ENCODE measurements at regions not wholly inside any gene's neighbourhood (a gene's known extent, or its start where the extent isn't known, plus 50 kb on each side); places are given as distances from the start of the nearest gene placed in this dataset.

DNA sequence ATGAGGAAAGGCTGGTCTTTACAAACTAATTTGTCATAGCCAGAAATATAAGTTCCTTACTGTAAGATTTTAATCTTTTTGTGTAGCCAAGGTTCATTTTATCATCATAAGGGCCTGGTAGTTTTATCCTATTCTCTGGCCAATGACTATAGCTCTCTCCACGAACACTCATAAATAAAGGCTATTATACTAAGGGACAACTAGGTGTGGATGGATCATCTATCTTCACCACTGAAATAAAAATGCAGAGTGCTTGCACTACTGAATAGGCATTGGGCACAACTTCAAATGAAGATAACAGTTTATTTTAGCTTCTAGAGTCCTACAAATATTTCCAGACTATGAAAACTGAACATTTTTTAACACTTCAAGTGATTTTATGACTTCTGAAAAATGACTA lies 698.6 kb downstream of the NOVA1 start:
- TF ChIP-seq, protein P1, sequence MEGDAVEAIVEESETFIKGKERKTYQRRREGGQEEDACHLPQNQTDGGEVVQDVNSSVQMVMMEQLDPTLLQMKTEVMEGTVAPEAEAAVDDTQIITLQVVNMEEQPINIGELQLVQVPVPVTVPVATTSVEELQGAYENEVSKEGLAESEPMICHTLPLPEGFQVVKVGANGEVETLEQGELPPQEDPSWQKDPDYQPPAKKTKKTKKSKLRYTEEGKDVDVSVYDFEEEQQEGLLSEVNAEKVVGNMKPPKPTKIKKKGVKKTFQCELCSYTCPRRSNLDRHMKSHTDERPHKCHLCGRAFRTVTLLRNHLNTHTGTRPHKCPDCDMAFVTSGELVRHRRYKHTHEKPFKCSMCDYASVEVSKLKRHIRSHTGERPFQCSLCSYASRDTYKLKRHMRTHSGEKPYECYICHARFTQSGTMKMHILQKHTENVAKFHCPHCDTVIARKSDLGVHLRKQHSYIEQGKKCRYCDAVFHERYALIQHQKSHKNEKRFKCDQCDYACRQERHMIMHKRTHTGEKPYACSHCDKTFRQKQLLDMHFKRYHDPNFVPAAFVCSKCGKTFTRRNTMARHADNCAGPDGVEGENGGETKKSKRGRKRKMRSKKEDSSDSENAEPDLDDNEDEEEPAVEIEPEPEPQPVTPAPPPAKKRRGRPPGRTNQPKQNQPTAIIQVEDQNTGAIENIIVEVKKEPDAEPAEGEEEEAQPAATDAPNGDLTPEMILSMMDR (IDR thresholded peaks at IDR 0.05; ENCODE audit: unreplicated experiment) = no peak
- no peaks in the 10 kb centered on the region for H3K4me1 Mint-ChIP-seq (ENCODE audit: low read depth)
- H3K27me3 Mint-ChIP-seq = no peaks in the 10 kb centered on the region
- no peaks in the 10 kb centered on the region for H3K36me3 Mint-ChIP-seq (ENCODE audit: insufficient read depth)
- no peak overlapping the region for H3K4me3 Mint-ChIP-seq (ENCODE audit: low read depth)
- H3K27ac Mint-ChIP-seq = no peak overlapping the region
- H3K9me3 Mint-ChIP-seq (ENCODE audit: low read depth) = no peaks in the 10 kb centered on the region
- DNase-seq (ENCODE audit: low spot score, unreplicated experiment) = no peak

DNA sequence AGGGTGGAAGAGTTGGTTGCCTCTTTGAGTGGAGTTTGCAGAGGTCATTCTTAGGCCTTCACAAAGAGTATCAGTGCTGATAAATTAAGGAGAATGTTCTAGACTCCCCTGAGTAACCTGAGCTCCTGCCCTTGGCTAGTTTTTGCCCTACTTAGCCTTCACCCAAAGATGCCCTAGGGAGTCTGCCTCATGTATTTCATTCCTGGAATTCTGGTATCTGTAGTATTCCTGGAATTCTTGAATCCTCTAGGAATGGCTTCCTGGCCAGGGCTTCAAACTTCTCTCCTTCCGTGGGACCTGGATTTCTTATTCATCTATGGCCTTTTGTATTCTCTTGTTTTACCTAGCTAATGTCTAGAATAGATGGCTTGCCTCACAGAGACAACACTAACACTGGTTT lies 701.1 kb downstream of the NOVA1 start:
- Mint-ChIP-seq H3K27me3 (no peaks in the 10 kb centered on the region), H3K4me1 (ENCODE audit: low read depth) (no peaks in the 10 kb centered on the region), H3K36me3 (ENCODE audit: insufficient read depth) (no peaks in the 10 kb centered on the region), H3K27ac (no peak overlapping the region), H3K9me3 (ENCODE audit: low read depth) (no peaks in the 10 kb centered on the region), H3K4me3 (ENCODE audit: low read depth) (no peak overlapping the region)
- DNase-seq (ENCODE audit: low spot score, unreplicated experiment) = no peak
- TF ChIP-seq, protein P1 (IDR thresholded peaks at IDR 0.05; ENCODE audit: unreplicated experiment) = no peak

DNA sequence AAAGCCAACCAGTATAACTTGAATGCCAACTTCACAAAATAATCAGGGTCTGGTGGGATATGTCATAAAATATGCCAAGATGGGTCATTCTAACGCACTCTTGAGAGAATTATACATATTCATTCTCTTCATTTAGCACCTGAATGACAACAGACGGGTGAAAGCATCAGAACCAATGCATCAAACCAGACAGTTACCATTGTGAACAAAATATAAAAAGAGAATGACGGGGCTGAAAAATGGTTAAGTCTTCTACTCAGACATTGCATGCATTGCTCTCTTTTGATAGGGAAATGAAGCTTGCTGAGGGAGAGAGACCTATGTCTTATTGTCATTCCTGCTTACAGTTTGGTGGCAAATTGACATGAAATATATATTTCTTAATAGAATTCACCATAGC lies 702.1 kb downstream of the NOVA1 start:
- no peak overlapping the region for H3K4me3 Mint-ChIP-seq (ENCODE audit: low read depth)
- TF ChIP-seq, protein P1 (IDR thresholded peaks at IDR 0.05; ENCODE audit: unreplicated experiment) = no peak
- H3K27ac Mint-ChIP-seq = no peak overlapping the region
- H3K9me3 Mint-ChIP-seq (ENCODE audit: low read depth) = no peaks in the 10 kb centered on the region
- DNase-seq (ENCODE audit: low spot score, unreplicated experiment) = no peak
- H3K4me1 Mint-ChIP-seq (ENCODE audit: low read depth) = no peaks in the 10 kb centered on the region
- no peaks in the 10 kb centered on the region for H3K27me3 Mint-ChIP-seq
- H3K36me3 Mint-ChIP-seq (ENCODE audit: insufficient read depth) = no peaks in the 10 kb centered on the region

GRCh38 chr14:25887251-25887878 lies 710.5 kb downstream of the NOVA1 start:
- Mint-ChIP-seq H3K4me1 (ENCODE audit: low read depth) (peaks cover 2% of the 10 kb centered on the region), H3K27me3 (no peaks in the 10 kb centered on the region), H3K36me3 (ENCODE audit: insufficient read depth) (no peaks in the 10 kb centered on the region), H3K27ac (no peak overlapping the region), H3K4me3 (ENCODE audit: low read depth) (no peak overlapping the region), H3K9me3 (ENCODE audit: low read depth) (no peaks in the 10 kb centered on the region)
- no peak for DNase-seq (ENCODE audit: low spot score, unreplicated experiment)
- TF ChIP-seq, protein P1 (IDR thresholded peaks at IDR 0.05; ENCODE audit: unreplicated experiment) = no peak

DNA sequence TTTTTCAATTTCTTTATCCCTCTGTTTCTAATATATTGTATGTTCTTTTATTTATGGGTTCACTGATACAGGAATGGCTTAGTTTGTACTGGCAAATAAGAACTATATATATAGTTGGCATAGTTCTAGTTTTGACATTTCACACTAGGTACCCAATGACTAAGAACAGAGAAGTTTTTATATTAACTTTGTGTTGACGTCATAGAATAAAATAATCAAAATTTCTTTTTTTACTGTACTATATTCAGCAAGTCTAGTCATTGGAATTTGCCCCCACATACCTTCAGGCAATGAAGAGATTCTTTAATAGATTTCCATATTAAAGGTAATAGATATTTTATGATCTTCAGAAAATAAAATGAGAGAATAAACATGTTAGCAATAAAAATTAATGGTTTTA lies 713.2 kb downstream of the NOVA1 start:
- TF ChIP-seq, protein P1 (IDR thresholded peaks at IDR 0.05; ENCODE audit: unreplicated experiment) = no peak

More for the DNA sequence above, 713.2 kb downstream of the NOVA1 start:
- DNase-seq (ENCODE audit: low spot score, unreplicated experiment) = no peak
- Mint-ChIP-seq H3K4me1 (ENCODE audit: low read depth) (peaks cover 2% of the 10 kb centered on the region), H3K27me3 (no peaks in the 10 kb centered on the region), H3K27ac (no peak overlapping the region), H3K9me3 (ENCODE audit: low read depth) (no peaks in the 10 kb centered on the region), H3K4me3 (ENCODE audit: low read depth) (no peak overlapping the region), H3K36me3 (ENCODE audit: insufficient read depth) (no peaks in the 10 kb centered on the region)

Measured in progenitor cell of endocrine pancreas (in vitro differentiated cells).